SK-N-SH (cell line): ENCODE measurements at regions not wholly inside any gene's neighbourhood (a gene's known extent, or its start where the extent isn't known, plus 50 kb on each side); places are given as distances from the start of the nearest gene placed in this dataset.

Experiments
- CTCF ChIA-PET: fragments of 300-600, 350-600 bp; formaldehyde crosslinking; extraction: SDS; loops from one replicate; lab custom pipeline; 2021; lab: Yijun Ruan, JAX
- POLR2A ChIA-PET: fragments of 350-600 bp; sonication (Branson Sonifier 250); formaldehyde crosslinking; extraction: SDS; loops from one replicate; lab custom pipeline; 2020; ENCODE audit warnings: antibody characterized with exemption, inconsistent platforms; lab: Yijun Ruan, JAX
- DNase-seq: peaks from one replicate; pipeline ENCODE4 v3.0.0; 2012
- H2AFZ ChIP-seq: fragments of 200-600 bp; sonication (generic); 2 replicates; pipeline ENCODE4 v1.8.1; 2016; ENCODE audit warnings: antibody characterized with exemption, mild to moderate bottlenecking, low read depth
- H3F3A ChIP-seq: fragments of 200-600 bp; sonication (generic); replicated peaks from 2 replicates; pipeline ENCODE3; 2016; ENCODE audit warnings: antibody characterized with exemption, mild to moderate bottlenecking; ENCODE audit not compliant: insufficient read depth
- H3K27ac ChIP-seq, 2 experiments: fragments of 200-500 bp in 1 of 2; fragments of 200-600 bp in 1 of 2; sonication (Bioruptor generic) in 1 of 2; sonication (generic), shearing (Covaris generic) in 1 of 2; 2 replicates each; pipeline versions ENCODE4 v1.5.1 to v1.6.1; 2014 to 2016; ENCODE audit warnings: low read depth in 2 of 2, inconsistent platforms in 1 of 2, low read length in 1 of 2, mild to moderate bottlenecking in 1 of 2, mixed read lengths in 1 of 2
- H3K27me3 ChIP-seq: fragments of 200-600 bp; sonication (generic), shearing (Covaris generic); 2 replicates; pipeline ENCODE4 v1.6.1; 2016; ENCODE audit warnings: mixed run types; ENCODE audit not compliant: insufficient read depth
- H3K36me3 ChIP-seq, 2 experiments: fragments of 200-500 bp in 1 of 2; fragments of 200-600 bp in 1 of 2; sonication (Bioruptor generic) in 1 of 2; sonication (generic) in 1 of 2; replicated peaks in 1 of 2; 2 replicates each; pipeline versions ENCODE3 to v1.5.1; 2014 to 2016; ENCODE audit warnings: low read length in 1 of 2, mild to moderate bottlenecking in 1 of 2; ENCODE audit not compliant: insufficient read depth in 2 of 2, control insufficient read depth in 1 of 2
- H3K4me1 ChIP-seq, 2 experiments: fragments of 200-500 bp in 1 of 2; fragments of 200-600 bp in 1 of 2; sonication (Bioruptor generic) in 1 of 2; sonication (generic), shearing (Covaris generic) in 1 of 2; 2 replicates each; pipeline versions ENCODE4 v1.5.1 to v1.6.1; 2014 to 2016; ENCODE audit warnings: low read depth in 1 of 2, low read length in 1 of 2, mixed run types in 1 of 2; ENCODE audit not compliant: insufficient read depth in 2 of 2, control insufficient read depth in 1 of 2
- H3K4me2 ChIP-seq: fragments of 200-600 bp; sonication (generic), shearing (Covaris generic); 2 replicates; pipeline ENCODE4 v1.6.1; 2017; ENCODE audit warnings: mixed run types
- H3K4me3 ChIP-seq, 2 experiments: fragments of 200-500 bp in 1 of 2; fragments of 200-600 bp in 1 of 2; sonication (Bioruptor generic) in 1 of 2; sonication (generic), shearing (Covaris generic) in 1 of 2; 2 replicates each; pipeline versions ENCODE4 v1.5.1 to v1.8.1; 2014 to 2016; ENCODE audit warnings: low read depth in 2 of 2, inconsistent platforms in 1 of 2, low read length in 1 of 2, mild to moderate bottlenecking in 1 of 2, mixed read lengths in 1 of 2, moderate library complexity in 1 of 2
- H3K79me2 ChIP-seq: fragments of 200-600 bp; sonication (generic); 2 replicates; pipeline ENCODE4 v1.8.1; 2017; ENCODE audit warnings: mild to moderate bottlenecking; ENCODE audit not compliant: insufficient read depth
- H3K9ac ChIP-seq: fragments of 200-600 bp; sonication (generic); 2 replicates; pipeline ENCODE4 v1.6.1; 2017; ENCODE audit warnings: mixed run types
- H3K9me2 ChIP-seq: fragments of 200-600 bp; sonication (generic); 2 replicates; pipeline ENCODE4 v1.6.1; 2017; ENCODE audit warnings: mixed run types
- H3K9me3 ChIP-seq: fragments of 200-600 bp; sonication (generic); 2 replicates; pipeline ENCODE4 v1.6.1; 2017; ENCODE audit warnings: mixed run types, mild to moderate bottlenecking, moderate library complexity
- H4K20me1 ChIP-seq: fragments of 200-600 bp; sonication (generic); 2 replicates; pipeline ENCODE4 v1.6.1; 2017; ENCODE audit warnings: mild to moderate bottlenecking, mixed run types; ENCODE audit not compliant: insufficient read depth
- CHD2 ChIP-seq: fragments of 150-350 bp; IDR thresholded peaks from 2 replicates; pipeline ENCODE4 v1.6.1; 2018; ENCODE audit warnings: low read length; ENCODE audit not compliant: partially characterized antibody
- ELF1 ChIP-seq: IDR thresholded peaks from 2 replicates; pipeline ENCODE4 v1.4.0; 2012
- EP300 ChIP-seq, 2 experiments: IDR thresholded peaks; 2 replicates each; pipeline versions ENCODE4 v1.4.0 to v1.6.1; 2012; ENCODE audit warnings: borderline replicate concordance in 1 of 2, low read depth in 1 of 2, low read length in 1 of 2
- FOXJ3 ChIP-seq: sonication (generic); formaldehyde crosslinking; IDR thresholded peaks from 2 replicates; pipeline ENCODE4 v1.5.1; 2020; ENCODE audit warnings: mild to moderate bottlenecking, missing genetic modification reagents
- FOXM1 ChIP-seq: IDR thresholded peaks from 2 replicates; pipeline ENCODE4 v1.4.0; 2012; ENCODE audit warnings: low read depth, mild to moderate bottlenecking
- GABPA ChIP-seq: IDR thresholded peaks from 2 replicates; pipeline ENCODE4 v1.4.0; 2012; ENCODE audit warnings: low read depth, mild to moderate bottlenecking
- GATA2 ChIP-seq: sonication (generic); formaldehyde crosslinking; IDR thresholded peaks from 2 replicates; pipeline ENCODE4 v1.5.0; 2020; ENCODE audit warnings: mild to moderate bottlenecking, missing genetic modification reagents
- MEF2A ChIP-seq: IDR thresholded peaks from 2 replicates; pipeline ENCODE4 v1.4.0; 2012; ENCODE audit warnings: low read depth, borderline replicate concordance
- RCOR1 ChIP-seq: fragments of 150-350 bp; IDR thresholded peaks from 2 replicates; pipeline ENCODE4 v1.6.1; 2017; ENCODE audit warnings: antibody characterized with exemption, low read length
- REST ChIP-seq: IDR thresholded peaks from 2 replicates; pipeline ENCODE4 v1.6.1; 2012; ENCODE audit warnings: mild to moderate bottlenecking, low read depth, low read length, moderate library complexity
- SIN3A ChIP-seq: IDR thresholded peaks from 2 replicates; pipeline ENCODE4 v1.6.1; 2012; ENCODE audit warnings: low read depth, mild to moderate bottlenecking, low read length, moderate library complexity, borderline replicate concordance
- SMC3 ChIP-seq: IDR thresholded peaks from 2 replicates; pipeline ENCODE4 v1.6.1; 2012; ENCODE audit warnings: low read depth, low read length, improper control_type of control experiment
- TAF1 ChIP-seq: IDR thresholded peaks from 2 replicates; pipeline ENCODE4 v1.6.1; 2012; ENCODE audit warnings: low read depth, mild to moderate bottlenecking, low read length, moderate library complexity, borderline replicate concordance
- TCF12 ChIP-seq: IDR thresholded peaks from 2 replicates; pipeline ENCODE4 v1.4.0; 2012
- YY1 ChIP-seq: IDR thresholded peaks from 2 replicates; pipeline ENCODE4 v1.4.0; 2012; ENCODE audit warnings: low read depth, mild to moderate bottlenecking
- WGBS: methylation state at CpG from one replicate; pipeline ENCODE4 v1.1.6; 2017; ENCODE audit warnings: low lambda C conversion rate; 5-methylcytosine and 5-hydroxymethylcytosine counted together
- TF ChIP-seq, protein P1 (sequence below): fragments of 200-600 bp; sonication (generic); IDR thresholded peaks from 2 replicates; pipeline ENCODE4 v1.6.1; 2017; ENCODE audit warnings: antibody characterized with exemption, mild to moderate bottlenecking, moderate library complexity

GRCh38 chr20:54981175-54981574, 505.8 kb downstream of the DOK5 start:
- H2AFZ ChIP-seq: no peak overlapping the region
- no peaks in the 10 kb centered on the region for H3K36me3 ChIP-seq
- POLR2A ChIA-PET: no interaction called here
- H3K4me2 ChIP-seq: no peak overlapping the region
- WGBS: 25% methylated on average over 5 of the region's 5 CpGs
- peaks cover 0 to 4% of the 10 kb centered on the region in 2 experiments; a peak in 1 of 4 replicates for H3K4me1 ChIP-seq
- H3K4me3 ChIP-seq: no peak overlapping the region
- no peak for DNase-seq
- no peak overlapping the region for H3K9ac ChIP-seq
- no peaks in the 10 kb centered on the region for H3K27me3 ChIP-seq
- TF ChIP-seq GATA2 (CRISPR knock-in tag) (no peak), YY1 (no peak), REST (no peak), SMC3 (no peak), TCF12 (no peak), ELF1 (no peak), RCOR1 (no peak), FOXJ3 (CRISPR knock-in tag) (no peak), SIN3A (no peak), TAF1 (no peak), EP300 (IDR thresholded peaks at IDR 0.05; ENCODE audit: borderline replicate concordance in 1 of 2, low read depth in 1 of 2, low read length in 1 of 2) (no peak), FOXM1 (no peak), MEF2A (no peak), CHD2 (no peak), GABPA (no peak)
- TF ChIP-seq, protein P1, sequence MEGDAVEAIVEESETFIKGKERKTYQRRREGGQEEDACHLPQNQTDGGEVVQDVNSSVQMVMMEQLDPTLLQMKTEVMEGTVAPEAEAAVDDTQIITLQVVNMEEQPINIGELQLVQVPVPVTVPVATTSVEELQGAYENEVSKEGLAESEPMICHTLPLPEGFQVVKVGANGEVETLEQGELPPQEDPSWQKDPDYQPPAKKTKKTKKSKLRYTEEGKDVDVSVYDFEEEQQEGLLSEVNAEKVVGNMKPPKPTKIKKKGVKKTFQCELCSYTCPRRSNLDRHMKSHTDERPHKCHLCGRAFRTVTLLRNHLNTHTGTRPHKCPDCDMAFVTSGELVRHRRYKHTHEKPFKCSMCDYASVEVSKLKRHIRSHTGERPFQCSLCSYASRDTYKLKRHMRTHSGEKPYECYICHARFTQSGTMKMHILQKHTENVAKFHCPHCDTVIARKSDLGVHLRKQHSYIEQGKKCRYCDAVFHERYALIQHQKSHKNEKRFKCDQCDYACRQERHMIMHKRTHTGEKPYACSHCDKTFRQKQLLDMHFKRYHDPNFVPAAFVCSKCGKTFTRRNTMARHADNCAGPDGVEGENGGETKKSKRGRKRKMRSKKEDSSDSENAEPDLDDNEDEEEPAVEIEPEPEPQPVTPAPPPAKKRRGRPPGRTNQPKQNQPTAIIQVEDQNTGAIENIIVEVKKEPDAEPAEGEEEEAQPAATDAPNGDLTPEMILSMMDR: no peak
- no peaks in the 10 kb centered on the region for H3F3A ChIP-seq
- H3K9me2 ChIP-seq: no peaks in the 10 kb centered on the region
- H3K79me2 ChIP-seq: no peaks in the 10 kb centered on the region
- 0 out of 2 replicates have a peak, but pooled peaks cover 5% of the 10 kb centered on the region for H3K9me3 ChIP-seq
- H3K27ac ChIP-seq: no peak overlapping the region
- no peaks in the 10 kb centered on the region for H4K20me1 ChIP-seq
- CTCF ChIA-PET: interaction anchor here (0.6 to 1.3 kb wide), 7 partner anchors 8 to 1200 kb away, joined by 3 to 6 read pairs (median 4); no protein-coding TSS in a partner anchor
